Activated CD4-positive, alpha-beta T cell treated with anti-CD3 and anti-CD28 coated beads for 4 hours (primary cell): ENCODE measurements at regions not wholly inside any gene's neighbourhood (a gene's known extent, or its start where the extent isn't known, plus 50 kb on each side); places are given as distances from the start of the nearest gene placed in this dataset.
"Not testable (repeated sequence)": the region's sequence is repeated elsewhere in the genome, so short reads cannot be mapped to it uniquely, and the experiment has no call there.

ENCODE experiments used
- DNase-seq, 2 donors: peaks; one replicate each; pipeline ENCODE4 v3.0.0-alpha.2; 2020

- no peak for DNase-seq
These were observed 140.7 kb upstream of the FN1 start for GRCh38 chr2:215576572-215576971.

GRCh38 chr2:215573496-215573895 lies 137.6 kb upstream of the FN1 start:
- no peak for DNase-seq

GRCh38 chr2:215572341-215572848 lies 136.5 kb upstream of the FN1 start:
- DNase-seq = no peak

GRCh38 chr2:215571689-215572088 lies 135.8 kb upstream of the FN1 start:
- no peak for DNase-seq

- DNase-seq = no peak
These were observed 131.6 kb upstream of the FN1 start for GRCh38 chr2:215567504-215567903.

GRCh38 chr2:215565897-215566296 lies 130.0 kb upstream of the FN1 start:
- DNase-seq = no peak

- DNase-seq = no peak
These were observed 121.8 kb upstream of the FN1 start for GRCh38 chr2:215557701-215558100.

GRCh38 chr2:215556979-215557378 lies 121.1 kb upstream of the FN1 start:
- no peak for DNase-seq

- DNase-seq = no peak
These were observed 119.0 kb upstream of the FN1 start for GRCh38 chr2:215554689-215555498.

- no peak for DNase-seq
These were observed 118.1 kb upstream of the FN1 start for GRCh38 chr2:215553946-215554345.

- no peak for DNase-seq
These were observed 116.3 kb upstream of the FN1 start for GRCh38 chr2:215552144-215552580.

GRCh38 chr2:215550331-215550730 lies 114.5 kb upstream of the FN1 start:
- no peak for DNase-seq

GRCh38 chr2:215548714-215549113 lies 112.8 kb upstream of the FN1 start:
- no peak for DNase-seq

GRCh38 chr2:215542690-215543089 lies 106.8 kb upstream of the FN1 start:
- DNase-seq = no peak

- no peak for DNase-seq
These were observed 104.8 kb upstream of the FN1 start for GRCh38 chr2:215540658-215541057.

- no peak for DNase-seq
These were observed 101.7 kb upstream of the FN1 start for GRCh38 chr2:215537611-215538010.

- no peak for DNase-seq
These were observed 100.6 kb upstream of the FN1 start for GRCh38 chr2:215536510-215536909.

GRCh38 chr2:215535741-215536140 lies 99.9 kb upstream of the FN1 start:
- no peak for DNase-seq

- no peak for DNase-seq
These were observed 99.3 kb upstream of the FN1 start for GRCh38 chr2:215535125-215535668.

- not testable (repeated sequence) for DNase-seq
These were observed 97.8 kb upstream of the FN1 start for GRCh38 chr2:215533716-215534115.

GRCh38 chr2:215532844-215533243 lies 97.0 kb upstream of the FN1 start:
- DNase-seq = no peak

- DNase-seq = no peak
These were observed 95.4 kb upstream of the FN1 start for GRCh38 chr2:215531284-215531683.

- no peak for DNase-seq
These were observed 94.5 kb upstream of the FN1 start for GRCh38 chr2:215530191-215530968.

- DNase-seq = no peak
These were observed 93.4 kb upstream of the FN1 start for GRCh38 chr2:215529271-215529670.
